NT2/D1 (cell line): ENCODE measurements at regions not wholly inside any gene's neighbourhood (a gene's known extent, or its start where the extent isn't known, plus 50 kb on each side); places are given as distances from the start of the nearest gene placed in this dataset.

Experiments used
- SUZ12 ChIP-seq: IDR thresholded peaks from 2 replicates; pipeline ENCODE4 v1.6.1; 2011; ENCODE audit not compliant: insufficient read length, insufficient read depth; ENCODE audit errors: extremely low read depth
- YY1 ChIP-seq: IDR thresholded peaks from 2 replicates; pipeline ENCODE4 v1.6.1; 2011; ENCODE audit not compliant: insufficient read length, insufficient read depth
- ZNF274 ChIP-seq: IDR thresholded peaks from 2 replicates; pipeline ENCODE4 v1.6.1; 2011; ENCODE audit warnings: mild to moderate bottlenecking, low read depth, low read length

GRCh38 chr2:168315331-168316072 is 68.1 kb upstream of the STK39 start:
- TF ChIP-seq SUZ12: no peak
- no peak for TF ChIP-seq ZNF274
- TF ChIP-seq YY1: no peak
